Smooth muscle cell (in vitro differentiated cells): ENCODE measurements at regions not wholly inside any gene's neighbourhood (a gene's known extent, or its start where the extent isn't known, plus 50 kb on each side); places are given as distances from the start of the nearest gene placed in this dataset.

ENCODE experiments used
- DNase-seq: peaks from one replicate; lab custom pipeline; 2025; ENCODE audit not compliant: unreplicated experiment; lab: John Stamatoyannopoulos, UW
- H2AFZ ChIP-seq: fragments of 200-600 bp; sonication (generic); 2 replicates; pipeline ENCODE4 v1.6.0; 2016; ENCODE audit warnings: antibody characterized with exemption, low read depth, mild to moderate bottlenecking
- H3F3A ChIP-seq: fragments of 200-600 bp; sonication (generic); 2 replicates; pipeline ENCODE4 v1.6.0; 2017; ENCODE audit warnings: antibody characterized with exemption, low read depth
- H3K27ac ChIP-seq: fragments of 200-600 bp; sonication (generic); 2 replicates; pipeline ENCODE4 v1.5.1; 2016; ENCODE audit warnings: low read depth, mild to moderate bottlenecking
- H3K27me3 ChIP-seq: fragments of 200-600 bp; sonication (generic); 2 replicates; pipeline ENCODE4 v1.6.1; 2016; ENCODE audit warnings: low read depth, mild to moderate bottlenecking
- H3K36me3 ChIP-seq: fragments of 200-600 bp; sonication (generic); 2 replicates; pipeline ENCODE4 v1.5.1; 2016; ENCODE audit warnings: low read depth
- H3K4me1 ChIP-seq: fragments of 200-600 bp; sonication (generic); 2 replicates; pipeline ENCODE4 v1.5.1; 2016; ENCODE audit warnings: low read depth
- H3K4me2 ChIP-seq: fragments of 200-600 bp; sonication (generic); 2 replicates; pipeline ENCODE4 v1.6.0; 2016; ENCODE audit warnings: mild to moderate bottlenecking
- H3K4me3 ChIP-seq: fragments of 200-600 bp; sonication (generic); 2 replicates; pipeline ENCODE4 v1.5.1; 2016; ENCODE audit warnings: mild to moderate bottlenecking
- H3K79me2 ChIP-seq: fragments of 200-600 bp; sonication (generic); 2 replicates; pipeline ENCODE4 v1.6.0; 2016; ENCODE audit warnings: low read depth, mild to moderate bottlenecking
- H3K9ac ChIP-seq: fragments of 200-600 bp; sonication (generic); 2 replicates; pipeline ENCODE4 v1.6.0; 2016; ENCODE audit warnings: low read depth
- H3K9me3 ChIP-seq: fragments of 200-600 bp; sonication (generic); replicated peaks from 2 replicates; pipeline ENCODE4 v1.5.1; 2016; ENCODE audit warnings: low read depth
- H4K20me1 ChIP-seq: fragments of 200-600 bp; sonication (generic); 2 replicates; pipeline ENCODE4 v1.6.0; 2016; ENCODE audit warnings: low read depth
- CTCF ChIP-seq: fragments of 200-600 bp; sonication (generic); IDR thresholded peaks from 2 replicates; pipeline ENCODE4 v1.5.1; 2017; ENCODE audit warnings: borderline replicate concordance, mild to moderate bottlenecking, antibody characterized with exemption; ENCODE audit not compliant: insufficient read depth, poor library complexity, severe bottlenecking
- WGBS: methylation state at CpG from one replicate; pipeline ENCODE4 v1.1.7; 2016; ENCODE audit warnings: low lambda C conversion rate; 5-methylcytosine and 5-hydroxymethylcytosine counted together

GRCh38 chr6:150494241-150494640 lies 105.4 kb upstream of the PLEKHG1 start:
- Histone ChIP-seq H3K4me1 (peaks cover 4% of the 10 kb centered on the region), H3K79me2 (no peaks in the 10 kb centered on the region), H4K20me1 (no peaks in the 10 kb centered on the region), H3K27ac (no peak overlapping the region), H3F3A (no peaks in the 10 kb centered on the region), H3K9ac (no peak overlapping the region), H3K4me3 (no peak overlapping the region), H3K27me3 (no peaks in the 10 kb centered on the region), H3K36me3 (no peaks in the 10 kb centered on the region), H2AFZ (no peak overlapping the region), H3K9me3 (no peaks in the 10 kb centered on the region), H3K4me2 (no peak overlapping the region)
- TF ChIP-seq CTCF: no peak
- DNase-seq: no peak
- 95% methylated on average over 5 of the region's 5 CpGs for WGBS

- 93% methylated on average over 1 of the region's 1 CpG for WGBS
- Histone ChIP-seq H3K4me2 (no peak overlapping the region), H3K4me3 (no peak overlapping the region)
Measured at GRCh38 chr6:150495126-150495525, 104.6 kb upstream of the PLEKHG1 start.

GRCh38 chr6:150496629-150497028 lies 103.1 kb upstream of the PLEKHG1 start:
- no peak overlapping the region for H3K27ac ChIP-seq
- 84% methylated on average over 2 of the region's 2 CpGs for WGBS
- H2AFZ ChIP-seq: no peak overlapping the region

More at GRCh38 chr6:150495126-150495525, 104.6 kb upstream of the PLEKHG1 start:
- Histone ChIP-seq H3F3A (no peaks in the 10 kb centered on the region), H3K4me1 (peaks cover 4% of the 10 kb centered on the region), H3K27me3 (no peaks in the 10 kb centered on the region), H3K9me3 (no peaks in the 10 kb centered on the region), H4K20me1 (no peaks in the 10 kb centered on the region), H3K9ac (no peak overlapping the region), H3K27ac (no peak overlapping the region), H2AFZ (no peak overlapping the region), H3K79me2 (no peaks in the 10 kb centered on the region), H3K36me3 (no peaks in the 10 kb centered on the region)
- DNase-seq: no peak
- TF ChIP-seq CTCF: no peak

More at GRCh38 chr6:150496629-150497028, 103.1 kb upstream of the PLEKHG1 start:
- DNase-seq: no peak
- Histone ChIP-seq H3F3A (no peaks in the 10 kb centered on the region), H3K4me1 (peaks cover 2% of the 10 kb centered on the region), H4K20me1 (no peaks in the 10 kb centered on the region), H3K4me2 (no peak overlapping the region), H3K4me3 (no peak overlapping the region), H3K9ac (no peak overlapping the region), H3K36me3 (no peaks in the 10 kb centered on the region), H3K27me3 (no peaks in the 10 kb centered on the region), H3K9me3 (no peaks in the 10 kb centered on the region), H3K79me2 (no peaks in the 10 kb centered on the region)
- no peak for TF ChIP-seq CTCF
